Spleen (tissue), 7 donors: ENCODE measurements at regions not wholly inside any gene's neighbourhood (a gene's known extent, or its start where the extent isn't known, plus 50 kb on each side); places are given as distances from the start of the nearest gene placed in this dataset.

Source experiments
- POLR2A ChIP-seq, 3 donors: fragments of 450-650 bp; IDR thresholded peaks; one replicate each; pipeline ENCODE4 v1.5.1; 2017; ENCODE audit warnings: antibody characterized with exemption in 3 of 3, mild to moderate bottlenecking in 1 of 3
- POLR2AphosphoS5 ChIP-seq, 3 donors: sonication (generic); formaldehyde crosslinking; IDR thresholded peaks; one replicate each; pipeline ENCODE4 v1.5.1; 2017; ENCODE audit warnings: antibody characterized with exemption in 3 of 3
- TF ChIP-seq, protein P1 (sequence below), 11 experiments: fragments of 200-600 bp in 7 of 11; fragments of 450-650 bp in 4 of 11; sonication (generic) in 4 of 11; IDR thresholded peaks in 8 of 11; conservative IDR thresholded peaks in 3 of 11; 1 replicate in 7 of 11; 2 replicates in 4 of 11; pipeline versions ENCODE4 v1.4.0 to v1.8.0; 2016 to 2021; ENCODE audit warnings: antibody characterized with exemption in 11 of 11, inconsistent platforms in 4 of 11, mild to moderate bottlenecking in 1 of 11
- donor health status: DM: no; HTN: no; CAD: no; lungs with moderate emphysema.
- donor health status: DM: no; HTN: no; CAD: no.
- donor health status: DM: no; HTN: no; CAD: no.

DNA sequence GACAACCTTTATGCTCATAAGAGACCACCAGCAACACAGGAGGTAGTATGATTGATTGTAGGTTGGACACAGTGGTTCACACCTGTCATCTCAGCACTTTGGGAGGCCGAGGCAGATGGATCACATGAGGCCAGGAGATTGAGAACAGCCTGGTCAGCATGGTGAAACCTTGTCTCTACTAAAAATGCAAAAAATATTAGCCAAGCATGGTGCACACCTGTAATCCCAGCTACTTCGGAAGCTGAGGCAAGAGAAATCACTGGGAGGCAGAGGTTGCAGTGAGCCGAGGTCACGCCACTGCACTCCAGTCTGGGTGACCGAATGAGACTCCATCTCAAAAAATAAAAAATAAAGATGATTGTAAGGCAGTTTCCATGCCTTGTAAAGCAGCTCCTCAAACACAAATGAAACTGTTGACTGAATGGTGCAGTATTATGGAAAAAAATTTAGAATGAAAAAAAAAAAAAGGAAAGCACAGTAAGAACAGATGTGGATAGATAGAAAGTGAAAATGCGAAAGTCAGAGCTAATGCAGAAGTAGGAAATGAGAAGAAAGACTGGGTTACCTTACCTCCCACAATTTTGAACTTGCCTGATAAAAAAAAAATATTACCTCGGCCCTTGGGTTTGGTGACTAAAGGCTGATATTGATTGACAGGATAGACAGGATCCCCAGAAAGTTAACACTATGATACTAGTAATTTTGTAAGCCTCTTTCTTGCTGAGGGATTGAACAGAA lies 249.2 kb upstream of the TRAM1L1 start:
- TF ChIP-seq POLR2AphosphoS5 (IDR thresholded peaks at IDR 0.05) (no peak), POLR2A (IDR thresholded peaks at IDR 0.05) (no peak)
- TF ChIP-seq, protein P1, sequence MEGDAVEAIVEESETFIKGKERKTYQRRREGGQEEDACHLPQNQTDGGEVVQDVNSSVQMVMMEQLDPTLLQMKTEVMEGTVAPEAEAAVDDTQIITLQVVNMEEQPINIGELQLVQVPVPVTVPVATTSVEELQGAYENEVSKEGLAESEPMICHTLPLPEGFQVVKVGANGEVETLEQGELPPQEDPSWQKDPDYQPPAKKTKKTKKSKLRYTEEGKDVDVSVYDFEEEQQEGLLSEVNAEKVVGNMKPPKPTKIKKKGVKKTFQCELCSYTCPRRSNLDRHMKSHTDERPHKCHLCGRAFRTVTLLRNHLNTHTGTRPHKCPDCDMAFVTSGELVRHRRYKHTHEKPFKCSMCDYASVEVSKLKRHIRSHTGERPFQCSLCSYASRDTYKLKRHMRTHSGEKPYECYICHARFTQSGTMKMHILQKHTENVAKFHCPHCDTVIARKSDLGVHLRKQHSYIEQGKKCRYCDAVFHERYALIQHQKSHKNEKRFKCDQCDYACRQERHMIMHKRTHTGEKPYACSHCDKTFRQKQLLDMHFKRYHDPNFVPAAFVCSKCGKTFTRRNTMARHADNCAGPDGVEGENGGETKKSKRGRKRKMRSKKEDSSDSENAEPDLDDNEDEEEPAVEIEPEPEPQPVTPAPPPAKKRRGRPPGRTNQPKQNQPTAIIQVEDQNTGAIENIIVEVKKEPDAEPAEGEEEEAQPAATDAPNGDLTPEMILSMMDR (IDR thresholded peaks at IDR 0.05 in 8 of 11, conservative IDR thresholded peaks at IDR 0.05 in 3 of 11) = no peak
